C4-2B (cell line): ENCODE measurements at regions not wholly inside any gene's neighbourhood (a gene's known extent, or its start where the extent isn't known, plus 50 kb on each side); places are given as distances from the start of the nearest gene placed in this dataset.

Experiments
- ZFX ChIP-seq: fragments of 450-650 bp; IDR thresholded peaks from 2 replicates; pipeline ENCODE4 v1.6.1; 2017
- TF ChIP-seq, protein P1 (sequence below): fragments of 450-650 bp; conservative IDR thresholded peaks from 2 replicates; pipeline ENCODE4 v1.5.1; 2017; ENCODE audit warnings: mild to moderate bottlenecking

DNA sequence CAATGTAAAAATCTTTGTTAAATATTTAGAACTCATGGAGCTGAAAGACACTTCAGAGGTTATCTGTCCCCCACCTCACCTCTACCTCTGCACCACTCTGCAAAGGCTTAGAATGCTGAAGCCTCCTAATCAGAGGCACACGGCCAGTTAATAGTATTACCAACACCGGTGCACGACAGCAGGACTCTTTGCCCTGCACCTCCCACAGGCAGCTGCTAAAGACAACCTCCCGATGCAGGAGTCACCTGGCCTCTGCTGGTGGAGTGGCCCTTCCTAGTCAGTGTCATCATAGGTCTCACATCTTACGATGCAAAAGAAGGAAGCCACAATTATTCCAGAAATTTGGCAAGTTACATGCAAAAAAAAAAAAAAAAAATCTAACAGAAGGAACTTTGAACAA, 66.6 kb upstream of the MGMT start:
- TF ChIP-seq, protein P1, sequence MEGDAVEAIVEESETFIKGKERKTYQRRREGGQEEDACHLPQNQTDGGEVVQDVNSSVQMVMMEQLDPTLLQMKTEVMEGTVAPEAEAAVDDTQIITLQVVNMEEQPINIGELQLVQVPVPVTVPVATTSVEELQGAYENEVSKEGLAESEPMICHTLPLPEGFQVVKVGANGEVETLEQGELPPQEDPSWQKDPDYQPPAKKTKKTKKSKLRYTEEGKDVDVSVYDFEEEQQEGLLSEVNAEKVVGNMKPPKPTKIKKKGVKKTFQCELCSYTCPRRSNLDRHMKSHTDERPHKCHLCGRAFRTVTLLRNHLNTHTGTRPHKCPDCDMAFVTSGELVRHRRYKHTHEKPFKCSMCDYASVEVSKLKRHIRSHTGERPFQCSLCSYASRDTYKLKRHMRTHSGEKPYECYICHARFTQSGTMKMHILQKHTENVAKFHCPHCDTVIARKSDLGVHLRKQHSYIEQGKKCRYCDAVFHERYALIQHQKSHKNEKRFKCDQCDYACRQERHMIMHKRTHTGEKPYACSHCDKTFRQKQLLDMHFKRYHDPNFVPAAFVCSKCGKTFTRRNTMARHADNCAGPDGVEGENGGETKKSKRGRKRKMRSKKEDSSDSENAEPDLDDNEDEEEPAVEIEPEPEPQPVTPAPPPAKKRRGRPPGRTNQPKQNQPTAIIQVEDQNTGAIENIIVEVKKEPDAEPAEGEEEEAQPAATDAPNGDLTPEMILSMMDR: no peak
- no peak for TF ChIP-seq ZFX
